Pulmonary artery endothelial cell (primary cell): ENCODE measurements at regions not wholly inside any gene's neighbourhood (a gene's known extent, or its start where the extent isn't known, plus 50 kb on each side); places are given as distances from the start of the nearest gene placed in this dataset.
"Not testable (repeated sequence)": the region's sequence is repeated elsewhere in the genome, so short reads cannot be mapped to it uniquely, and the experiment has no call there.

Experiments
- DNase-seq: peaks from one replicate; pipeline ENCODE4 v3.0.0-alpha.2; 2011; ENCODE audit warnings: low read depth, low spot score

DNA sequence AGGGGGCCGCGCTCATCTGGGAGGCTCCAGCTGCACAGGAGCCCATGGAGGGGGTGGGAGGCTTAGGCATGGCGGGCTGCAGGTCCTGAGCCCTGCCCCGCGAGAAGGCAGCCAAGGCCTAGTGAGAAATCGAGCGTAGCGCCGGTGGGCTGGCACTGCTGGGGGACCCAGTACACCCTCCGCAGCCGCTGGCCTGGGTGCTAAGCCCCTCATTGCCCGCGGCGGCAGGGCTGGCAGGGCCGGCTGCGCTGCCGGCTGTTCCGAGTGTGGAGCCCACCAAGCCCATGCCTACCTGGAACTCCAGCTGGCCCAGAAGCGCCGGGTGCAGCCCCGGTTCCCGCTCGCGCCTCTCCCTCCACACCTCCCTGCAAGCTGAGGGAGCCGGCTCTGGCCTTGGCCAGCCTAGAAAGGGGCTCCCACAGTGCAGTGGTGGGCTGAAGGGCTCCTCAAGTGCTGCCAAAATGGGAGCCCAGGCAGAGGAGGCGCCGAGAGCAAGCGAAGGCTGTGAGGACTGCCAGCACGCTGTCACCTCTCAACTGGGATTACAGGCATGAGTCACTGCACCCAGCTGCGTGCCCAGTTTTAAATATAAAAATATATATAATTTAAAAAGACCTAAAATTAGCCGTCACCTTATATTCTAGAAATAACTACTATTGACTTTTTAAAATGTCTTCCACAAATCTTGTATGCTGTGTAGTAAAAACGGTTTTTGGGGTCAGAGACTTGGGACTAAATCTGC, 56.9 kb upstream of the GOT2 start:
- DNase-seq = not testable (repeated sequence)

DNA sequence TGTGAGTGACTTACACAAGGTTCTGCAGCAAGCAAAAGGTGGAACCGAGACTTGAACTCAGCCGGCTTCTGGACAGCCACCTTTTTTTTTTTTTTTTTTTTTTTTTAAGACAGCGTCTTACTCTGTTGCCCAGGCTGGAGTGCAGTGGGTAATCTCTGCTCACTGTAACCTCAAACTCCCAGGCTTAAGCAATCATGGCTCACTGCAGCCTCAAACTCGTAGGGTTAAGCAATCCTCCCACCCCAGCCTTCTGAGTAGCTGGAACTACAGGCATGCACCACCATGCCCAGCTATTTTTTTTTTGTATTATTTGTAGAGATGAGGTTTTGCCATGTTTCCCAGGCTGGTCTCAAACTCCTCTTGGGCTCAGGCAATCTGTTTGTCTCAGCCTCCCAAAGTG, 55.2 kb upstream of the GOT2 start:
- no peak for DNase-seq
